NCI-H82 treated with DMSO at 0.1 percent for 48 hours (cell line): ENCODE measurements at regions not wholly inside any gene's neighbourhood (a gene's known extent, or its start where the extent isn't known, plus 50 kb on each side); places are given as distances from the start of the nearest gene placed in this dataset.

ENCODE experiments used
- DNase-seq: peaks from one replicate; lab custom pipeline; 2025; ENCODE audit not compliant: unreplicated experiment; lab: John Stamatoyannopoulos, UW

- peak; percentile 79 for DNase-seq
Observed at GRCh38 chr13:76795701-76796695, 90.2 kb downstream of the KCTD12 start.

- no peak for DNase-seq
Observed at GRCh38 chr13:76792731-76793347, 93.4 kb downstream of the KCTD12 start.

- no peak for DNase-seq
Observed at GRCh38 chr13:76790980-76791819, 95.0 kb downstream of the KCTD12 start.

- no peak for DNase-seq
Observed at GRCh38 chr13:76790526-76790925, 95.7 kb downstream of the KCTD12 start.

GRCh38 chr13:76783798-76784197 lies 102.4 kb downstream of the KCTD12 start:
- DNase-seq = no peak

- no peak for DNase-seq
Observed at GRCh38 chr13:76778853-76779252, 107.4 kb downstream of the KCTD12 start.

GRCh38 chr13:76777096-76777495 lies 109.1 kb downstream of the KCTD12 start:
- no peak for DNase-seq

- DNase-seq = no peak
Observed at GRCh38 chr13:76775088-76775740, 111.0 kb downstream of the KCTD12 start.

- no peak for DNase-seq
Observed at GRCh38 chr13:76773448-76774094, 112.6 kb downstream of the KCTD12 start.

- DNase-seq = no peak
Observed at GRCh38 chr13:76772241-76772640, 114.0 kb downstream of the KCTD12 start.

- DNase-seq = no peak
Observed at GRCh38 chr13:76769271-76769791, 116.9 kb downstream of the KCTD12 start.

- no peak for DNase-seq
Observed at GRCh38 chr13:76768384-76768783, 117.8 kb downstream of the KCTD12 start.

GRCh38 chr13:76764916-76765315 lies 121.3 kb downstream of the KCTD12 start:
- DNase-seq = no peak

GRCh38 chr13:76764429-76764828 lies 121.8 kb downstream of the KCTD12 start:
- DNase-seq = no peak

GRCh38 chr13:76762721-76763120 lies 123.5 kb downstream of the KCTD12 start:
- no peak for DNase-seq

GRCh38 chr13:76759877-76760276 lies 126.3 kb downstream of the KCTD12 start:
- DNase-seq = no peak

GRCh38 chr13:76758738-76759137 lies 127.5 kb downstream of the KCTD12 start:
- no peak for DNase-seq

GRCh38 chr13:76758257-76758656 lies 127.9 kb downstream of the KCTD12 start:
- no peak for DNase-seq

- no peak for DNase-seq
Observed at GRCh38 chr13:76756451-76756850, 129.8 kb downstream of the KCTD12 start.

GRCh38 chr13:76754414-76754813 lies 131.8 kb downstream of the KCTD12 start:
- no peak for DNase-seq
